Choroid plexus epithelial cell (primary cell): ENCODE measurements at regions not wholly inside any gene's neighbourhood (a gene's known extent, or its start where the extent isn't known, plus 50 kb on each side); places are given as distances from the start of the nearest gene placed in this dataset.
A peak's percentile ranks its signal among the peaks of the same experiment; 100 is the strongest.

Experiments
- DNase-seq: peaks from one replicate; pipeline ENCODE4 v3.0.0-alpha.2; 2010; ENCODE audit warnings: low read depth
- H3K4me3 ChIP-seq: 2 replicates; pipeline ENCODE4 v1.5.1; 2011; ENCODE audit warnings: low read depth, mild to moderate bottlenecking, control low read depth, low read length, moderate library complexity
- TF ChIP-seq, protein P1 (sequence below): conservative IDR thresholded peaks from 2 replicates; pipeline ENCODE4 v1.5.1; 2011; ENCODE audit warnings: low read depth, mild to moderate bottlenecking, control low read depth, inconsistent platforms, low read length, moderate library complexity

DNA sequence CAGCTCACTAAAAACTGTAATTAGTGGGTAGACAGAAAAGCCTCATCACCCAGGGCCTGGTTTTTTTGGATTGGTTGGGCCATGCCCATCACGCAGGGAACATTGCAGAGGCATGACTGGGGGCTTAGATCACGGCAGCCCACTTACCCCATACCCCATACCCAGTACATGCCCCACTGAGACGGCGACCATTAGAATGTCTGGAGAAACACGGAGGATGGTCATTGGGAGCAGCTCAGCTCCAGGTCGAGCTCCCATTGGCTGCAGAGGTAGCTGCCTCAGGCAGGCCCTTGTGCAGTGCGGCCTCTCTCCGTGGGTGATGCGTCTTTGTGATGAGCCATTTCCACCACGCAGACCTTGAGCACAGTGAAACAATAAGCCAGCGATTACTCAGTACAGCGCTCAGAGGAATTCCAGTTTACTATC, 204.0 kb downstream of the GADD45G start:
- TF ChIP-seq, protein P1, sequence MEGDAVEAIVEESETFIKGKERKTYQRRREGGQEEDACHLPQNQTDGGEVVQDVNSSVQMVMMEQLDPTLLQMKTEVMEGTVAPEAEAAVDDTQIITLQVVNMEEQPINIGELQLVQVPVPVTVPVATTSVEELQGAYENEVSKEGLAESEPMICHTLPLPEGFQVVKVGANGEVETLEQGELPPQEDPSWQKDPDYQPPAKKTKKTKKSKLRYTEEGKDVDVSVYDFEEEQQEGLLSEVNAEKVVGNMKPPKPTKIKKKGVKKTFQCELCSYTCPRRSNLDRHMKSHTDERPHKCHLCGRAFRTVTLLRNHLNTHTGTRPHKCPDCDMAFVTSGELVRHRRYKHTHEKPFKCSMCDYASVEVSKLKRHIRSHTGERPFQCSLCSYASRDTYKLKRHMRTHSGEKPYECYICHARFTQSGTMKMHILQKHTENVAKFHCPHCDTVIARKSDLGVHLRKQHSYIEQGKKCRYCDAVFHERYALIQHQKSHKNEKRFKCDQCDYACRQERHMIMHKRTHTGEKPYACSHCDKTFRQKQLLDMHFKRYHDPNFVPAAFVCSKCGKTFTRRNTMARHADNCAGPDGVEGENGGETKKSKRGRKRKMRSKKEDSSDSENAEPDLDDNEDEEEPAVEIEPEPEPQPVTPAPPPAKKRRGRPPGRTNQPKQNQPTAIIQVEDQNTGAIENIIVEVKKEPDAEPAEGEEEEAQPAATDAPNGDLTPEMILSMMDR, result no peak
- peak; percentile 24 for DNase-seq
- H3K4me3 ChIP-seq, result no peak overlapping the region

DNA sequence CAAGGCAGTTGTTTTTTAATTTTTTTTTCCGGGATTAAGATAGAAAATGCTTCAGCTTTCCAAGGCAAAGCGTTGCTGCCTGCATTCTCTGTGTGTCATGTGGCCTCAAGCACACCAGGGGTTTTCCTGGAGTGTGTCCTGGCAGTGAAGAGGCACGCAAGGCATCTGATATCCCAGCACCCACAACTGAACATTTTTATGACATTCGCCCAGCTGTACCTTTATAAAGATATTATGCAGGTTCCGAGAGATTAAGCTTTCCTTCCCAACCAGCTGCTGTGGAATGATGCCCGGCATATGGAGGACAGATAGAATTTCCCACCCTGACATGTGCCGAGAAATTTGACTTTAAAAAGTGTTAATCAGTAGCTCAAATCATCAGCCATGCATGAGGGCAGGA, 205.6 kb downstream of the GADD45G start:
- DNase-seq, result peak; percentile 71
- TF ChIP-seq, protein P1, result no peak

DNA sequence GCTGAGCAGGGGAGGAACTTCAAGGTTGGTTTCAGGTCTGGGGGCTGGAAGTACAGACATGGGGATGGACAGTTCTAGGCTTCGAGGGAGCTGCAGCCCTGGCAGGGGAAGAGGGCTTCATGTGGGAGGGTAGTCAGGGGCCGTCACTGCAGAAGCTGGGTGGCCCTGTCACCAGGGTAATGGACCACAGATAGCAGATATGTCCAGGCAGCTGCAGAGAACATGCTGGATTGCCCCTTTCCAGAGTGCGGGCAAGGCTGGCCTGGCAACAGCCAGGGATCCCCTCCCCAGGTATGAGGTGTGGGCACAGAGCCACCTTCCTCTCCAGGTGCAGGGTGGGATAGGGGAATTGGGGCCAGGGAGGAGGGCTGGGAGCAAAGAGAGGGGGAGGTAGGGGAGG, 206.5 kb downstream of the GADD45G start:
- DNase-seq, result no peak
- TF ChIP-seq, protein P1, result no peak
- no peak overlapping the region for H3K4me3 ChIP-seq

More for the DNA sequence above, 205.6 kb downstream of the GADD45G start:
- H3K4me3 ChIP-seq, result no peak overlapping the region

DNA sequence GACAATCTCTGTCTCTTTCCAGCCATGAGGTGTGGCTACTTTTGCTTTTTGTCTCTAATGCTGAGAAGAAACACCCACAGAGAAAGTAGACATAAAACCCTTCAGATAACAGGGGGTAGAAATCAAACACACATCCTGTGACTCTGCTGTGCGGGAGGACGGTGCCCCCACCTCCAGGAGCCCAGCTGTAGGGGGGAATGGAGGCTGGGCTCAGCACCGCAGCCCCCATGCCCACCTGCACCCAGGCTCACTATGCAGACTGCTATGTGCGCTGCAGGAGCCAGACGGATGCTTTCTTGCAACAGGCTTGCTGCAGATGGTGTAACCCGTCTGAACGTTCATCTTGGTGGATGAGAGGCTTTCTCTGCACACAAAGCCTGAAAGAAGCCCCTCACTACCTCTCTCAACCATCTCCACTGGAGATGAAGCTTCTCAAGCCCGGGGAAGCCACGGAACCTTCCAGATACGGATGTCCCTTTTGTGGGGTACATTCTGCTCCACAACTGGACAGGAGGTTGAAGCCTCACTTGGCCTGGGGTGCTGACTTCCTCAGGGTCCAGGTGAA, 207.2 kb downstream of the GADD45G start:
- TF ChIP-seq, protein P1, result no peak
- no peak overlapping the region for H3K4me3 ChIP-seq
- DNase-seq, result no peak

DNA sequence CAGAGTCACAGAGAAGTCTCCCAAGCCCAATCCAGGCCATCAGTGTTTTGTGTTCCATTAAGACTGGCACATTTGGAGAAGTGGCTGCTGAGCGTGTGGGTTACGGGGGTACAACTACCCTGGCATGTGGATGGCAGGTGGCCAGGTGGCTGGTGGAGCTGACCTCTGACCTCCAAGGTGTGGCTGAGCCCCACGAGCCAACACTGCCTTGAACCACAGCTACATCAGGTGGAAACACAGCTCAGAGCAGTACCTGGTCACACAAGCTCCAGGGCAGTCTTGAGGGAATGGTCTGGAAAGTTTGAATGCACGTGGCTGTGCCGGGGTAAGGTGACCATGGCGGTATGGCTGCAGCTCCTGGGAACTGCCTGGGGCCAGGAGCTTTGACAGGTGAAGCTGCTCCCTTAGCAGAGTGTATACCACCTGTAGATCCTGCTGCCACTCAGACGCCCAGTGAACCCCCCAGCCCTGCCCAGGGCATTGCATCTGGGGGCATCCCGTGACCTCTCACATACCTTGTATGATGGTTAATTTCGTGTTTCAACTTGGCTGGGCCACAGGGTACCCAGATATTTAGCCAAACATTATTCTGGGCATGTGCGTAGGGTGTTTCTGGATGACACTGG, 207.9 kb downstream of the GADD45G start:
- TF ChIP-seq, protein P1, result no peak
- DNase-seq, result no peak
- H3K4me3 ChIP-seq, result no peak overlapping the region

DNA sequence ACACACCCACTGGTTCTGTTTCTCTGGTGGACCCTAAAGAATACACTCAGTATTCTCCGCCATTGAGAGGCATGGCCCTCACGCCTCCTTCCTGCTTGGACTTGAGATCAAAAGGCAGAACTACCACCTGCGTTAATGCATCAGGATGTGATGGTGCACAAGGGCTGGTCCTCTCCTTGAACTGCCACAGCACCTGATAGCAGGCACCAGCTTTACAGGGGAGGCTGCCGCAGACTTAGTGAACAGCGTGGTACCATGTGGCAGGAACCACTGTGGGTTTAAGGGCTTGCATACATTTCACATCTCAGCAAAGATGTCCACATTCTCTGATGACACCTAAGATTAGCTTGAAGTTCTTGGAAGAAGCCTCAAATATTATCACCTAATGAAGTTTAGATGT, 208.7 kb downstream of the GADD45G start:
- no peak for DNase-seq
- TF ChIP-seq, protein P1, result no peak
- no peak overlapping the region for H3K4me3 ChIP-seq

DNA sequence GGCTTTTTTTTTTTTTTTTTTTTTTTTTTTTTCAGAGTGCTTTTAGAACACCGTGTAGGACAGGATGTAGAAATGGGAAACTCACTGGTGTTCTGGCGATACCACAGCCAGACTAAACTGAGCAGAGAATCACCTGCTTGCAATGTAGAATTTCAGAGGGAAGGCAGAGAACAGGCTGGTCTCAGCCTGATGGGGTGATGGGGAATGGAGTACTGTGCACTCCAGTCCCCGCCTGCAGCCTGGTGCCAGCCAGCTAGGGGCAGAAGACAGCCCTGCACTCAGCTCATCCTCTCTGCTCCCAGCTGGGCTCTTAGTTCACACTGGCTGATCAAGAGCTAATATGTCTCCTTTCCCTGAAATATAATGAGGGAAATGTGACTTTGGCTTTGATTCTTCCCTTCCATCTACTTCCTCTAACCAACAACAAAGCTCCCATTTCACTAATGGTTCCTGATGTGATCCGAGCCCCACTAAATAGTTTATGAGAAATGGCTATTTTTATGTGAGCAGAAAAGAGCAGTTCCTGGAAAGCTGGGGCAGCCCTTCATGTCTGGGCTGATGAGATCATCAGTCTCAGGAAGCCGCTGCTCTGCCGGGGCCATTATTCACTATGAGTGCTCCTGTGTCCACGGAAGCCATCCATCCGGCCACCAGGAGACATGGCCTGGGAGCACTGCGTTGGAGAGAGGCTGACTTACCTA, 209.7 kb downstream of the GADD45G start:
- H3K4me3 ChIP-seq, result no peak overlapping the region
- TF ChIP-seq, protein P1, result no peak
- DNase-seq, result peak; percentile 29
